HL-60 (cell line): ENCODE measurements at regions not wholly inside any gene's neighbourhood (a gene's known extent, or its start where the extent isn't known, plus 50 kb on each side); places are given as distances from the start of the nearest gene placed in this dataset.

ENCODE experiments used
- GABPA ChIP-seq: IDR thresholded peaks from 2 replicates; pipeline ENCODE4 v1.6.1; 2012; ENCODE audit warnings: low read depth
- POLR2AphosphoS5 ChIP-seq: IDR thresholded peaks from 2 replicates; pipeline ENCODE4 v1.6.1; 2012; ENCODE audit warnings: low read depth
- TF ChIP-seq, protein P1 (sequence below): IDR thresholded peaks from 2 replicates; pipeline ENCODE4 v1.6.1; 2012; ENCODE audit warnings: low read depth; ENCODE audit not compliant: insufficient replicate concordance
- TF ChIP-seq, protein P2 (sequence below): IDR thresholded peaks from one replicate; pipeline ENCODE4 v1.5.1; 2011; ENCODE audit warnings: low read length, control low read depth, inconsistent platforms; ENCODE audit not compliant: insufficient read depth

- TF ChIP-seq POLR2AphosphoS5: no peak
- TF ChIP-seq, protein P1, sequence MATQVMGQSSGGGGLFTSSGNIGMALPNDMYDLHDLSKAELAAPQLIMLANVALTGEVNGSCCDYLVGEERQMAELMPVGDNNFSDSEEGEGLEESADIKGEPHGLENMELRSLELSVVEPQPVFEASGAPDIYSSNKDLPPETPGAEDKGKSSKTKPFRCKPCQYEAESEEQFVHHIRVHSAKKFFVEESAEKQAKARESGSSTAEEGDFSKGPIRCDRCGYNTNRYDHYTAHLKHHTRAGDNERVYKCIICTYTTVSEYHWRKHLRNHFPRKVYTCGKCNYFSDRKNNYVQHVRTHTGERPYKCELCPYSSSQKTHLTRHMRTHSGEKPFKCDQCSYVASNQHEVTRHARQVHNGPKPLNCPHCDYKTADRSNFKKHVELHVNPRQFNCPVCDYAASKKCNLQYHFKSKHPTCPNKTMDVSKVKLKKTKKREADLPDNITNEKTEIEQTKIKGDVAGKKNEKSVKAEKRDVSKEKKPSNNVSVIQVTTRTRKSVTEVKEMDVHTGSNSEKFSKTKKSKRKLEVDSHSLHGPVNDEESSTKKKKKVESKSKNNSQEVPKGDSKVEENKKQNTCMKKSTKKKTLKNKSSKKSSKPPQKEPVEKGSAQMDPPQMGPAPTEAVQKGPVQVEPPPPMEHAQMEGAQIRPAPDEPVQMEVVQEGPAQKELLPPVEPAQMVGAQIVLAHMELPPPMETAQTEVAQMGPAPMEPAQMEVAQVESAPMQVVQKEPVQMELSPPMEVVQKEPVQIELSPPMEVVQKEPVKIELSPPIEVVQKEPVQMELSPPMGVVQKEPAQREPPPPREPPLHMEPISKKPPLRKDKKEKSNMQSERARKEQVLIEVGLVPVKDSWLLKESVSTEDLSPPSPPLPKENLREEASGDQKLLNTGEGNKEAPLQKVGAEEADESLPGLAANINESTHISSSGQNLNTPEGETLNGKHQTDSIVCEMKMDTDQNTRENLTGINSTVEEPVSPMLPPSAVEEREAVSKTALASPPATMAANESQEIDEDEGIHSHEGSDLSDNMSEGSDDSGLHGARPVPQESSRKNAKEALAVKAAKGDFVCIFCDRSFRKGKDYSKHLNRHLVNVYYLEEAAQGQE: no peak
- TF ChIP-seq, protein P2, sequence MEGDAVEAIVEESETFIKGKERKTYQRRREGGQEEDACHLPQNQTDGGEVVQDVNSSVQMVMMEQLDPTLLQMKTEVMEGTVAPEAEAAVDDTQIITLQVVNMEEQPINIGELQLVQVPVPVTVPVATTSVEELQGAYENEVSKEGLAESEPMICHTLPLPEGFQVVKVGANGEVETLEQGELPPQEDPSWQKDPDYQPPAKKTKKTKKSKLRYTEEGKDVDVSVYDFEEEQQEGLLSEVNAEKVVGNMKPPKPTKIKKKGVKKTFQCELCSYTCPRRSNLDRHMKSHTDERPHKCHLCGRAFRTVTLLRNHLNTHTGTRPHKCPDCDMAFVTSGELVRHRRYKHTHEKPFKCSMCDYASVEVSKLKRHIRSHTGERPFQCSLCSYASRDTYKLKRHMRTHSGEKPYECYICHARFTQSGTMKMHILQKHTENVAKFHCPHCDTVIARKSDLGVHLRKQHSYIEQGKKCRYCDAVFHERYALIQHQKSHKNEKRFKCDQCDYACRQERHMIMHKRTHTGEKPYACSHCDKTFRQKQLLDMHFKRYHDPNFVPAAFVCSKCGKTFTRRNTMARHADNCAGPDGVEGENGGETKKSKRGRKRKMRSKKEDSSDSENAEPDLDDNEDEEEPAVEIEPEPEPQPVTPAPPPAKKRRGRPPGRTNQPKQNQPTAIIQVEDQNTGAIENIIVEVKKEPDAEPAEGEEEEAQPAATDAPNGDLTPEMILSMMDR: no peak
- TF ChIP-seq GABPA: no peak
These were observed 897.3 kb downstream of the TUSC7 start for GRCh38 chr3:117606866-117607265.
